G401.6 (cell line): ENCODE measurements at regions not wholly inside any gene's neighbourhood (a gene's known extent, or its start where the extent isn't known, plus 50 kb on each side); places are given as distances from the start of the nearest gene placed in this dataset.

Experiments used
- FAIRE-seq: peaks from 2 replicates; lab custom pipeline; 2012; peaks lifted over from hg19 to GRCh38; lab: Jason Lieb, UNC

DNA sequence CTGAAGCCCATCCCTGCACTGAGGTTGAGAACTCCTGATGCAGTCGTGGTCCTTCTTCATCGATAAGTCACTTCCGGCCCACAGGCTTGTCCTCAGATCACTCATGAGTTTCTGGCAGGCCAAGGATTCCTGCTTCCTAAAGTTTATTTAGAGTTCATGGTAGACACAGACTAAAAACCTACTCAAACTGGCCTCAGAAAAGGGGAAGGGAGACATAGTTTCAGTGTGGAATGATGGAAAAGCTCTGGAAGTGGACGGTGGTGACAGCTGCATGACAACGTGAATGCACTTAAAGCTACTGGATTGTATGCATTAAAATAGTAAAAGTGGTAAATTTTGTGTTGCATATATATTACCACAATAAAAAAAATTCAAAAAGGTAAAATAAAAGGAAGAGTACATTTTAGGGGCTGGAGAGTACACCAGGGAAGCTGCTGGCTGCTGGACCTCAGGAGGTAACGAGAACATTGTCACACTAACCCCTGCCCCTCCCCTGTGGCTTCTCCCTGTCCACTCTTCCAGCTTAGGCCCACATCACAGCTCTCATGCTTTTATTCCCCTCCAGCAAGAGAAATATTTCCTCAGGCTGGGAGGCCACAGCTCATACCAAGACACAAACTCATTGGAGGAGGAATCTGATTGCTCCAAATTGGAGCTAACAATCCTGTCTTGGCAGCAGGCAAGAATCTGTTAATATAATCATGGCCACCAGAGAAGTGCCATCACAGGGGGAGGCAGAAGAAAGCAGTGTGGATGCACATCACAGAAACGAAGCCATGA is 741.0 kb downstream of the UQCRFS1 start:
- FAIRE-seq = no peak

DNA sequence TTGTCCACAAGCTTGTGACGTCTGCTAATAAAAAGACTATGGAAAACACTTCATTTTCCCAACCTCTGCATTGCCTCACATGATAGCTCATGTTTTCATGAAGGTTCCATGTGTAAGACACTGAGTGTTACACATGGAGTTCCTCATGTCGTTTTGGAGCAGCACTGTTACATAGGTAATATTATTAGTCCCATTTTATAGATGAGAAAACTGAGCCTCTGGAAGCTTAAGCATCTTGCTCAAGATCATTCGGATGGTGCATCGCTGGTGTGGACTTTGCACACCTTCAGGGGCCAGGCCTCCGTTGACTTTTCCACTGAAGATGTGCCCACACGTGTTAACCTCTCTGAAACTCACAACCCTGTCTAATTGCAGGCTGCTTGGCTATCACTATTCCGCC is 743.4 kb downstream of the UQCRFS1 start:
- FAIRE-seq = no peak

DNA sequence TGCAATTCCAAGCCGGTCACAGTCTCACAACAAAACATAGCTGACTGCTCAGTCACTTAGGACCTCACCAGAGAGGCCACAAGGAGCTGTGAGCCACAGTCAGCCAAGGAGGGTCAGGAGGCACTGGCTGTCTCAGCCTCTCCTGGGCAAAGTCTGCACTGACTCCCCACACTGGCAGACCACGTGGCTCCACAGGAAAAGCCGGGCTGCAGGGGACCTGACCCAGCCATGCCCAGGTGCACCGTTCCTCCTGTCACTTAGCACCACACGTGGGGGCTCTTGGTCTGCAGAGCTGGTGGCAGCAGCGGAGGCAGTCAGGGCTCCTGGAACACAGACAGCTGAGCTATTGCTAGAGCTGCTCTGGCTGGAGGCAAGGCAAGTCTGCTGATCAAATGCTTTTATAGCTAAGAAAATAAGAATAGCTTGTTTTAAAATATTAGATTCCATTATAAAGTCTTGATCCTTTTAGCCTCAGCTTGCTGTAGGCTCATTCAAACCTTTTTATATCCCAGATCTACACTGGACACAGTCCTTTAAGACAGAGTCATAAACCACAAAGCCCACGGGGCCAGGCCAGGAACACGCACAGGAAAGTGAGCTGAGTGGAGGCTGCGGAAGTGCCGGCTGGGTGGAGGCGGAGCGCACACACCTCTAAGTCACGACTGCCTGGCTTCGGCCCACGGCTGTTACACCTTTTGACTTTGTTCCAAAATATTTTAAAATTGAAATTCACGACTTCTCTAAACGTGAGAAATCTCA is 744.1 kb downstream of the UQCRFS1 start:
- no peak for FAIRE-seq

DNA sequence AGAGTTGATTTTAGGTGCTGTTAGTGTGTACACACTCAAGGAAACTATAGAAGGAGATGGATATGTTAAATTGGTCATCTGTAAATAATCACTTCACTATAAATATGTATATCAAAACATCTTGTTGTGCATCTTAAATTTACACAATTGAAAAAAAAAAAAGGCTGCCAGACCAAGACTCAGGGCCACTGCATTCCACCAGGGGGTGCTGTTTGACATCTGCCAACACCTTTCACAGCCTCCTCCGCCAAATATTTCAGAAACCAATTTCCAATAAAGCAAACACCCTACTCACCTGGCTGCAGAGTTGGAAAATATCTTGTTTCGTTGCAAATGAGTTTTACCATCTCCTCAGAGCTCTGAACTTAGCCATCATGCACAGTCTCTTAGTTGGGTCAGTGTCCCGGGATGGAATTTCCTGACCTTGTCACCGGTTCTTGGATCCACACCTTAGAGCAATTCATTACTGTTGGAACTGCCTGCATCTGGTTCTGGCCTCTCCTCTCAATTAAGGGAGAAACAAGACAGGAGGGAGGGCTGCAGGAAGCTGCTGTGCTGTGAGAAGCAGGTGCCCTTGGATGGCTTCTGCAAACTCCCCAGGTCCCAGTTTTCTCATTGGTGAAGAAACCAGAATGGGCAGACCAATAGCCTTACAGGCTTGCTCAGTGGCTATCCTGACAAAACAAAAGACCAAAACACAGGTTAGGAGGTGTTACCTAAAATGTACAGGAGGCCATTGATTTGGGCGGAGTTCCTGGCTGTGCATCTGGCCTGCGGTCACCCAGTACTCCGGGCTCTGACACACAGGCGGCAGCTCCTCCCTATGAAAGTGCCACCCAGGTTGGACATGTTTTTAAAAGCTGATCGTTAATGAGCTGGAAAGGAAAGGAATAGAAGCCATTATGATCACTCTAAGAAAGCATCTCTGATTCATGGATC is 746.6 kb downstream of the UQCRFS1 start:
- FAIRE-seq = peak; percentile 71

DNA sequence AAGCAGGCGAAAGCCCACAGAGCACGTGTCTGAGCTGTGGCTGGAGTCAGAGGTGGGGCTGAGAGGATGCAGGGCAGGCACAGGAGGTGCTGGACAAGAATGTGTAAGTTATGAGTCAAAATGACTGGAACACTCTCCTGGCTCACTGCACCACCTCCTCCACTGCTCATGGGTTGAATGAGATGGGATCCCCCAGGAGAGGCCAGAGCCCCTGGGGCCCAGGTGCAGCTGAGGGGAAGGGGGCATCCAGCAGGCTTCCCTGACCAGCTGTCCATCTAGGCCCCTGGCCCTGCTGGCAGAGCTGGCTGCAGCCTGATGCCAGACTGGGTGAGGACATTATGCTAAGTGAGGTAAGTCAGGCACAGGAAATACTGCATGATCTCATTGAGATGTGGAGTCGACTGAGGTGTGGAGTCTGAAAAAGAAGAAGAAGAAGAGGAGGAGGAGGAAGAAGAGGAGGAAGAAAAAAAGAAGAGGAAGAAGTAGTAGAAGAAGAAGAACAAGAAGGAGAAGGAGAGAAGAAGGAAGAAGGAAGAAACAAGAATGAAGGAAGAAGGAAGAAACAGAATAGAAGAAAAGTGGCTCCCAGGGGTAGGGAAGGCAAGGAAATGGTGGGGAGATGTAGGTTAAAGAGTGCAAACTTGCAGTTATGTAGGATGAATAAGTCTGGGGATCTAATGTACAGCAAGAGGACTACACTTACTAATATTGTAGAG is 747.4 kb downstream of the UQCRFS1 start:
- no peak for FAIRE-seq

DNA sequence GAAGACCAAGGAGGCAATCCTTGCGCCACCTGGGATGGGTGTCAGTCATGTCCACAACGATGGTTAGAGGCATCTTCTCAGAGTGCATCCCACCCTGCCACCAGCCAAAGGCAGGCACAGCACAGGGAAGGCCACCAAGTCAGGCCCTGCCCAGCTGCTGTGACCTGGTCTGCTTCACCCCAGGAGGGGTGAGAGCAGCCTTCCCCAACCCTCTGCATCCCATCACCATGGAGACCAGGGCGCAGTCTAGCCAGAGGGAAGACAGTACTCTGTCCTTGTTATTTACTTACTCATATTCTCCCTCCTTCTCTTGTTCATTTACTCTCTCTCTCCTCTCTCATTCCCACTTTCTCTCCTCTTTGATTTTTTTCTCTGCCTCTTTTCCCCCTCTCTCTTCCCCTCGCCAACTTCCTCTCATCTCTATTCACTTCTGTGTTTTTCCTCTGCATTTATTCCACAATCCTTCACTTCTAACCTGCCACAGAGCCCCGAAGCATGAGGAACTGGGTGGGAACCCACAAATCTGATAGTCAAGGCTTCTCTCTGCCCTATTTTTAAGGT is 749.4 kb downstream of the UQCRFS1 start:
- FAIRE-seq = no peak

DNA sequence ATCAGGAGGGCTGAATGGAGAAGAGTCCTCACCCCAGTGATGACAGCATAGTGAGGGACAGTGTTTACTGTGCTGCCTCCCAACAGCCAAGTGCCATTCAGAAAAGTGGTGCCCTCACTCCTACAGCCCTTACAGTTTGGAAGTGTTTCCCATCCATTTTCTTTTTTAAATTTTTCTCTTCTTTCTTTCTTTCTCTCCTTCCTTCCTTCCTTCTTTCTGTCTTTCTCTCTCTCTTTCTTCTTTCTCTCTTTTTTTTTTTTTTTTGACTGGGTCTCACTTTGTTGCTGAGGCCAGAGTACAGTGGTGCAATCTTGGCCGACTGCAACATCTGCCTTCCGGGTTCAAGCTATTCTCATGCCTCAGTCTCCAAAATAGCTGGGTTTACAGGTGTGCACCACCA is 755.3 kb downstream of the UQCRFS1 start:
- FAIRE-seq = no peak

DNA sequence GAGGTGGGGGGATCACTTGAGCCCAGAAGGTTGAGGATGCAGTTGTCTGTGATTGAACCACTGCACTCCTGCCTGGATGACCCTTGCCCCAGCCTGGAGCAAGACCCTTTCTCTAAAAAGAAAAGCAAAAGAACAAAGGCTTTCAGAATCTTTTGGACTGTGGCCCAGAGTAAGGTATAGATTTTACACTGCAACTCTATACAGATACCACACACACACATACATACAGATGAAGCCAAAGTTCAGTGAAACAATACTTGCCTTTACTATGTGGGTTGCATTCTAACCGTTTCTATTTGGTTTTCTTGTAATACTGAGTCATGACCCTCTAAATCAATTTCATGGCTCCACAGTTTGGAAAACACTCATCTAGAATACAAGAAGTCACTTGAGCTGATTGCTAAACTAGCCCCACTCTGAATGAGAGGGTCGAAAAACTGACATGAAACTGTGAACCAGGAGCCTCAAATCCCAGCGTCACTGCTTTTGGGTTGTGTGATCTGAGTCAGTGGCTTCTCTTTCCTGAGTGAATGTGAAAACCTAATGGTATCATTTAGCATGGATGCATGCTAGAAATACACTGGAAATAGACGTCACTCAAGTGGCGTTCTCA is 756.1 kb downstream of the UQCRFS1 start:
- no peak for FAIRE-seq

DNA sequence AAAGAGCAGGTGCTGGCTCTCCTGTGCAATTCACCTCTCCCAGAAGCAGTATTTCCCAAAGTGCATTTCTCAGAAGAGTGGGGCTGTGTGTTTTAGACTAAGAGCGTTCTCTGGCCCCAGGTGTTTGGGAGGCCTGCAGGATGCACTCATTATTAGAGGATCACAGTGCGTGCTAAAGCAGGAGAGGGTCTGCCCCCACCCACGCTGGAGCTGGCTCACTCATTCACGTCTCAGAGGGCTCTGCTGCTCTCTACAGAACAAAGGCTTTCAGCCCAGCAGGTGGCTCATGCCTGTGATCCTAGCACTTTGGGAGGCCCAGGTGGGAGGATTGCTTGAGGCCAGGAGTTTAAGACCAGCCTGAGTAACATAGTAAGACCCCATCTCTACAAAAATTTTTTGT is 756.7 kb downstream of the UQCRFS1 start:
- FAIRE-seq = no peak

DNA sequence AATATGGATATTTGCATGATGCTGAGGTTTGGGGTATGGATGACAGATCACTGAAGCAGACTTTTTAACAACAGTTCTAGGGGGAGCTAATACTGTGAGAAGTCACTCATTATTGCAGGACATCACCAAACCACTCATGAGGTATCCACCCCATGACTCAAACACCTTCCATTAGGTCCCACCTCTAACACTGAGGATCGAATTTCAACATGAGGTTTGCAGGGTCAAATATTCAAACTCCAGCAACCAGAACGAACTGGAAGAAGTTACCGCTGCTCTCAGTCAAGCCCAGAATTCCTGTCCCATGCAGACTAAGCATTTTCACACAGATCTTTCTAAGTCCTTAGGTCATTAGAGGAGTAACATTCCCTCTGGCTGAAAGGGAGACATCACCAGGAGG is 758.9 kb downstream of the UQCRFS1 start:
- FAIRE-seq = no peak

DNA sequence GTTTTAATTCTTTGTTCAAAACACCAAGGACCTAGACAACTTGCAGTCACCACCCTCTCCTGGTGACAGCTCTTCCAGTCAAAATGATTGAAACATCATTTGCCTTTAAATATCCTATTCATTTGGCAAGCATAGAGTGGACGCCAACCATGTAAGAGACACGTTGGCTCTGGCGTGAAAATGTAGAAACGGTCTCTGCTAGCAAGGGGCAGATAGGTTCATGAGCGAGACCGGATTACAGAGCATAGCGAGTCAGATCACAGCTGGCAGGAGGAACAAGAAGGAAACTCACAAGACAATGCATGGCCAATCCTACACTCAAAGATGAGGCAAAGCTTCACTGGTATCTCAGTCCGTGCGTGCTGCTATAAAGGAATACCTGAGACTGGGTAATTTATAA is 759.5 kb downstream of the UQCRFS1 start:
- FAIRE-seq = no peak

DNA sequence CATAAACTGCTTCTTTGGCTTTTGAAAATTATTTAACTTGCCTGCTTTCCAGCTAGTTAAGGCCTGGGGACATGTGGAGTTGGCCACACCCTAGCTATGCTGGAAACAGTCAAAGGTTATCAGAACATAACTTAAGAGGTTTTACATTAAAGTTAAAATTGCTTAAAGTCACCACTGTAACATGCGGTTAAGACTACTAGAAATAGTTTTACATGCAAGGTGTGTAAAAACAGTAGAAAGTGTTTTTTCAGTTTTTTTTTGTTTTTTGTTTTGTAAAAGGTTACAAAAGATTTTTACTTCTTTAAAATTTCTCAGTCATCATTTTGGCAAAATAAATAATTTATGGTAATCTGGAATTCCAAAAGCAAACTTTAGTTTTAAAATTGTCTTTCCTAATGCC is 763.1 kb downstream of the UQCRFS1 start:
- no peak for FAIRE-seq

DNA sequence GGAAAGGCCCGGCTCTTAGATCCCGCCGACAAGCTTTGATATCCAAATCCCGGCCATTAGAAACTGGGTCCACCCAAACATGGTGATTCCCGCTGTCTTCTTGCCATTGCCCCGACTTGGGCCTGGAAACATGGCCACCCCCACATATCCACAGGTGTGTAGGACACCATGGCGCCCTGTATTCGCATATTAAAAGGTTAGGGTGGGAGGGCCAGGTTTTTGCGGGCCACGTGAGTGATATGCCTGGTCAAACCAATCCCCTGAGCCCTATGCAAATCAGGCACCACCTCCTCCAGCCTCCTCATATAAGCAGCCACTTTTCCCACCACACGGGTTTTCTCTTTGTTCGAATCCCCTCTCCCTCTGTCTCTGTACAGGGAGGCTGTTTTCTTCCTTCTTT is 766.4 kb downstream of the UQCRFS1 start:
- no peak for FAIRE-seq

DNA sequence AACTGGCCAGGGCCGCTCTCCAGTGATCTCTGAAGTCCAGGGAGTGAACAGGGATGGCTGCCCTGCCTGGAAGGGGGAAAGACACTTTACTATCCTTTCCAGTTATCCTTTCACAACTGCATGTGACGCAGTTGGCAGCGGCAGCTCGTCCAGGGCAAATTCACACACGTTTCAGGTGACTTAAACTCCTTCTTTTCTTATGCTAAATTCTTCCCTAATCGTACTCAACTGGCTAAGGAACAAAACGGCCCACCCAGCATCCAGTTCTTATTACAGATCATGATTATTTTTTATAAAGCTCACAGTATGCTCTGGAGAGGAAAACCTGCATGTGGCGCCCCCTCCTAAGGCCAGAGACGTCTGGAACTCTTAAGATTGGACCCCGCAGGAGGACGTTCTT is 767.1 kb downstream of the UQCRFS1 start:
- no peak for FAIRE-seq

DNA sequence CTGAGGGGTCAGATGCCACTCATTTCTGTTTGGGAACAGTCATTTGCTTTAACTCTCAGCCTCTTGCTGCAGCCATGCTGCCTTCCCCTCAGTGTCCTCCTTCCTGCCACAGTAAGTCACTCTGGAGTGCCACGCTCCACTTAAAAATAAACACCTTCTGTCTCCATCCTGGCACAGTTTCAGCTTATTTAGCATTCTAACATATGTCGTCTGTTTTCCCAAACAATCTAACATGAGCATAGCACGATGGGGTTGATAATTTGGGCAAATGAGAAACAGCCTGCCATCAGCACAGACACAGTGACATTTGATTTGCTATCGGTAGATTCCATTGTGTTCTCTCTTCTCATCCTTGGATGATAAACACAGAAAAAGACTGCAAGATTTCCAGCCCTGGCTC is 768.6 kb downstream of the UQCRFS1 start:
- FAIRE-seq = no peak

DNA sequence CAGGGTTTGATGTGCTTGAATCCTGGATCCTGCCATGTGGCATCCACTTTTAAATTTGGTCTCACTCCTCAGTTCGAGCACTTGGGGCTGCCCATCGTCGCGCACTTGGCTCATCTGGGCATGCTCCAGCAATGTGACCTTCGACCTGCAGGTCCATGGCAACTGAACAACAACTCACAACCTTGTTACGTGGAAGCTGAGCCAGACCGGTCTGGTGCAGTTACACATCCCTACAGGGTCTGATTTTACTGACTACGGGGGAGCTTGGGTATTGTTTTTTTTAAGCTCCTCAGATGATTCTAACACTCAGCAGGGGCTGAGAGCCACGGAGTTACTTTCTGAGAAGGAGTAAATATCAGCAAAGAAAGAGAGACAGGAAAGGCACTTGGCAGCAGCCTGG is 769.6 kb downstream of the UQCRFS1 start:
- FAIRE-seq = no peak

DNA sequence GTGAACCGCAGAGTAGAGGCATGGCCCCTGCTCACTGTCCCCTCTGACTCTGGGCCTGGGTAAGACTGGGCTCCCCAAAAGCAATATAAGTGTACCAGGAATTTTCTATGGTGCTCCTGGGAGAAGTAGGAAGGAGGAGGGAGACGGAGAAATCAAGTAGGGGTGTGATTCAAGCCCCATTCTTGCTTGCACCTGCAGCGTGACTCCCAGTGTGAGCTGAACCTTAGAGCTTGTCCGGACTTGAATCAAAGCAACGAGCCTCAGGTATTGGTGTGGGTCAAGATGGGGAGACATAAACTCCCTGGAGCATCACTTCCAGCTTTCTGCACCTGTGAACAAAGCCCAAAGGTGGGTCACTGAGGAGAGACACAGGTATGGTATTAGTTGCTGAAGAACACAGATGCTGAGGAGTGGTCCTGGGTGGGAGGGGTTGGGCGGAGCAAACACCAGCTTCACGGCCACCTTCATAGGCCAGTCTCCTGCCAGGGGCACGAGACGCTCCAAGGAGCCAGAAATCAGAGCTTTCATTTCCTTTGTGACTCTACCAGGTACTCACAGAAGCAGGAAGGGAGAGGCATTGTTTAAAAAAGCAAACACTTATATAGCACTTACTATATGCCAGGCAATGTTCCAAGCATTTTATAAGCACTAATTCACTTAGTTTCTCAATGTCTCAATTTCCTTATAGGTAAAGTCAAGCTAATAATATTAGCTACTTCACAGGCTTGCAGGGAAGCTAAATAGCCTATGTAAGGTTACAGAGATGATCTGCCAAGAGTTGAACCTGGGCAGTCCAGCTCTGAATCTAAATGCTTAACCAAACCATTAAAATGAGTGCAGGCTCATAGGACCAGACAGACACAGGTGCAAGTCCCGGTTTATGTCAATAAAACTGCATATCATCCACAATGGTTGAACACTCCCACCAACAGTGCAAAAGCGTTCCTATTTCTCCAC is 775.3 kb downstream of the UQCRFS1 start:
- FAIRE-seq = no peak

DNA sequence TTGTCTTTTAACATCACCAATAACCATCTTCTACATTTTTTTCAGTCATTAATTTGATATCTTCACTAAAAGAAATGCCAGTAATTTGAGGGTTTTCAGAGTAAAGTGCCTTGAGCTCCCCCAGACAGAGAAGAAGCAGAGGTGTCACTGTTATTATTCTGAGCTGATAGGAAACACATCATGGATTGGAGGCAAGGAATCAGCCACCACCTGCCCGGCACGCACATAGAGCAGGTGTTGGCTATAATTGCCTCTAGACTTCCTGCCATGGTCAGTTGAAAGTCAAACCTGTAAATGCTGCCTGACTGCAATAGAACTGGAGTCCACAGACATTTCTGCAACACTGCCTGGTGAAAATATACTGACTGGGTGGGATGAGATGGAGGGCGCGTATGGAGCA is 776.6 kb downstream of the UQCRFS1 start:
- no peak for FAIRE-seq

DNA sequence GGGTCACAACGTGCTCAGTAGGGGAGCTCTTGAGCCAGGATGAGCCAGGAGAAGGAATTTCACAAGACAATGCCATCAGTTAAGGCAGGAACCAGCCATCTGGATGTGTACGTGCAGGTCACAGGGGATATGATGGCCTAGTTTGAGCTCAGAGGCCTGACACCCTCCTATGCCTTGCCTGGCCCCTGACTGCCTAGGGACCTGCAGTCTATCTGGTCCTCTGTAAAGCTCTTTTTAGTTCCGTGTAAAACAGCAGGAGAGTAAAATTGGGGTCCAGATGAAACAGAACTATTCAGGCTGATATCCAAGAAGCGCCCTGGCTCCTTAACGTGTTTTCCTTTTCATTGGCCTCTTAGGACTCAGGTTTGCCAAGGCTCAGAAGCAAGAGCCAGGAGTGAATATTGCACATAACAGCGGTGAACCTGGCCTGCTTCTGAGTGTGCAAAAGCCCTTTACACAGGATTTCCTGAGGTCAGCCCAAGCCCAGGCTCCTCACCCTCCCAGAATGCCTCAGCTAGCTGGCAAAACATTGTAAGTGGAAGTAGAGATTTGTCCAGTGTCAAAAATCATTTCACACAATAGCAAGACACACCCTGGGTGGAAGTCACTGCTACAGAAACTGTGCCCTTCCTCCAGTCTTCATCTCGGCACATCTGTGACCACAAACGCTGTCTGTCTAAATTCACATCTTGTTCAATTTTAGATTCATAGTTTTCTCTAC is 777.2 kb downstream of the UQCRFS1 start:
- no peak for FAIRE-seq
